ENCODE measurements at regions not wholly inside any gene's neighbourhood (a gene's known extent, or its start where the extent isn't known, plus 50 kb on each side); places are given as distances from the start of the nearest gene placed in this dataset.

DNA sequence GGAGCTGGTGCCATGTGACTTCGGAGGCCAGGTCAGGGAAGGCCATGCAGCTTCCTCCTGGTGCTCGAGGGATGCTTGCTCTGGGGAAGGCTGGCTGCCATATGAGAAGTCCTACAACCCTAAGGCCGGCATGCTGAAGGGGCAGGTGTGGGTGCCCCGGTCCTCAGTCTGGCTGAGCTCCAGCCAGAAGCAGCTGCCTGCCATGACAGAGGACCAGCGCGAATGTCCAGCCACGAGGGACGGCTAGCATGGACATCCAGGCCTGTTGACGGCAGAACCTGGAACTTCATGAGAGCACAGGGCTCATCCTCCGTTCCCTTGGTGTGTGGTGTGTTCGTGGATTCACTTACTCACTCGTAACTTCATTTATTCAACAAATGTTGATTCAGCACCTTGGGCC, 140.6 kb downstream of the IRF8 start:
- no peak for DNase-seq (ENCODE audit: low read depth, low spot score)

DNA sequence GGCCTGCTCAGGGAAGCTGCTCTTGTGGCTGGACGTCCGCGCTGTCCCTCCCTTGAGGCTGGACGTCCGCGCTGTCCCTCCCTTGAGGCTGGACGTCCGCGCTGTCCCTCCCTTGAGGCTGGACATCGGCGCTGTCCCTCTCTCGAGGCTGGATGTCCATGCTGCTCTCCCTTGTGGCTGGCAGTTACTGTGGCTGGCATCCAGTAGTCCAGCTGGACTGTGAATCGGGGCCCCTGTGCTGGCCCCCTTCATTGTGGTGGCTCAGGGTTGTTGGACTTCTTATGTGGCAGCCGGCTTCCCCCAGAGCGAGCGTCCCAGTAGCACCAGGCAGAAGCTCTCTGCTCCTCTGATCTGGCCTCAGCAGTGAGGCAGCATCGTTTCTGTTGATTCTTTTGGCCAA, 141.5 kb downstream of the IRF8 start:
- DNase-seq (ENCODE audit: low read depth, low spot score), result no peak

DNA sequence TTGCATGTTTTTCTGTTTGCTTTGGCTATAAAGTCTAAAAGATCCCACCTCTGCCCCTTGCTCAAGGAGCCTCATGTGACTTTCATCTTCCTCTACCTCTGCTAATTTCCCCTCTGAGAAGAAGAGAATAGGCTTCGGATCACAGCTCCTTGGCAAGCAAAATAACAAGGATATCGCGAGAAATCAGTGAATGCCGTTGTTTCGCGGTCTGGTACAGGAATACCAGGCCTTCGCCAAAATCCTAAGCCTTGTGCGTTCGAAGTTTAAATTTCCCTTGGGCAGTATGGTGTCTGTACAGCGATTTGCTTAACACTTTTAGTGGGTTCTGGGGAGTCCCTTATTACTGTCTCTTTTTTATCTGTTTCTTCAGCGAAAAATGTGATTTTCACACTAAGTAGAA, 142.3 kb downstream of the IRF8 start:
- DNase-seq (ENCODE audit: low read depth, low spot score), result no peak

DNA sequence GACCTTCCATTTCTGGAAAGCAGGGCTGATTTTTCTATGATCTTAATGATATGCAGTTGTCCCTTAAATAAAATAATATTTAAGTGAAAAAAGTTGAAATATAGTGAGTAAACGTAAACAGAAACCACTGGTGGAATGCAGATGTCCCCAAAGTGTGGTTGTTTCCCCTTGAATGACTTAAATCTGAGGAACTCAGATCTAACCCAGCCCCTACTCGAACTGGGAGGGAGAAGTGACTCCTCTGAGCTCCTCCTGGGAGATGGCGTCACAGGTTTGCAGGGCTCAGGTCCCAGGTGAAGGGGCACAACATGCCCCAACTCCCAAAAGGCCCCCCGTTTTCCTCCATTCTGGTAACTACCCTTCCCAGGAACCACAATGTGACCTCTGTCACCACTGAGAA, 142.8 kb downstream of the IRF8 start:
- DNase-seq (ENCODE audit: low read depth, low spot score), result no peak

DNA sequence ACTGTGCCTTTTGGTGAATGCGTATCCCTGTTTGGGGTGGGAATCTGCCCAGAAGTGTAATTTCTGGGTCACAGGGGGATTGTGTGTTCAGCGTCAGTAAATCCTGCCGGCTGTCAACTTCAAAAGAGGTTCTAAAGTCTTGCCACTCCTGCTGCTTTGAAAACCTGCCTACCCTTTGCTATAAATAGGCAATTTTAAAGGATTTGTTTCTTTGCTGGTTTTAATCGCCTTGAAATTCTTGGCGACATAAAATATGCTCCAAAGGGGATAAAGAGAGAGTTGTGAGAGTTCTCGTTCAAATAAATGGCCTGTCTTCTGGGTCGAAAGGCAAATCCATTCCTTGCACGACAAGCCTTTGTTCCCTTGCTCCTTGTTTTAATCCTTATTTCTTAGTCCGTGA, 143.4 kb downstream of the IRF8 start:
- no peak for DNase-seq (ENCODE audit: low read depth, low spot score)

DNA sequence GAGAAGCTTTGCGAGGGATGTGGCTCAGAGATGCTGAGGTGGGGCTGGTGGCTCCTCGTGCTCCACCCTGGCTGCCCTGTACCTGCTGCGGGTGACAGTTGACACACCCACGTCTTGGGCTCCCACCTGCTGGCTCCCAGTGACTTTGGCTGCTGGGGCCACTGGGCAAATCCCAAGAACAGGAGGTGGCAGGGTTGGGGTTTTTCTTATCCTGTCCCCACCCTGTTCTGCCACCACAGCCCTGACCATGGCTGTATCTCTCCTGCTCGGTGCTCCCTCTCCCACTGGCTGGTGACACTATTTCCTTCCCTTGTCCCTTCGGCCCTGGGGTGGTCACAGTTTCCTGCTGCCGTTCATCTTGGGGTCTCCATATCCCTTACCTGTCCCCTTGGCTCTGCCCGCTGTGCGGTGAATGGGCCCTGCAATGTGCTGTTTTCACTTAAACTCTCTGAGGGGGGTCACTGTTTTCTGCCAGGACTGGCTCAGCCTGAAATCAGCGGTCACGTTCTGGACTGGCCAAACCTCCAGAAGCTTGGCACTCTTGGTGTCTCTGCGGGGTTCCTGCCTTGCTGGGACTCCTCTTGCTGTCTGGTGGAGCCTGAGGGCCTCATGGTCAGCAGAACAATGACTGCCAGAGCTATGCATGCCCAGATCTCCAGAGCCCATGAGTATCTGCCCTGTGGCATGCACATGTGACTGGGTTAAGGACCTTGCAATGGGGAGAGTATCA, 144.2 kb downstream of the IRF8 start:
- no peak for DNase-seq (ENCODE audit: low read depth, low spot score)

DNA sequence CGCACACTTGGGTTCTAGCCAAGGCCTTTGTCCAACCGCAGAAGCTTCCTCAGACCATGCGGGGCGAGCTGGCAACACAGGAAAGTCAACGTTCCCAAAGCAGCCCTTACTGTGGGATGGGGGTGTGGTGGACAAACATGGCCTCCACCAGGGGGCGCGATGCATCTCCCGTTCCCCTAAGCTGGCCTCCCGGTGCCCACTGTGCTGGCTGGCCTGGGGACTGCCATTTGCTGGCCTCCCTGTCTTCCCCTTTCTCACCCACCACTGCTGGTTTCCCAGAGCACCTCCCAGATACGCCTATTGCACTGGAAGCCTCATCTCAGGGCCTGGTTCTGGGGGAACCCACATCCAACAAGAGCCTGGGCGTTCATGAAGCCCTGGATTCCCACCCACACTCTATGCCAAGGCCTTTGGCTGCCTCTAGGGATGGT, 145.3 kb downstream of the IRF8 start:
- no peak for DNase-seq (ENCODE audit: low read depth, low spot score)

DNA sequence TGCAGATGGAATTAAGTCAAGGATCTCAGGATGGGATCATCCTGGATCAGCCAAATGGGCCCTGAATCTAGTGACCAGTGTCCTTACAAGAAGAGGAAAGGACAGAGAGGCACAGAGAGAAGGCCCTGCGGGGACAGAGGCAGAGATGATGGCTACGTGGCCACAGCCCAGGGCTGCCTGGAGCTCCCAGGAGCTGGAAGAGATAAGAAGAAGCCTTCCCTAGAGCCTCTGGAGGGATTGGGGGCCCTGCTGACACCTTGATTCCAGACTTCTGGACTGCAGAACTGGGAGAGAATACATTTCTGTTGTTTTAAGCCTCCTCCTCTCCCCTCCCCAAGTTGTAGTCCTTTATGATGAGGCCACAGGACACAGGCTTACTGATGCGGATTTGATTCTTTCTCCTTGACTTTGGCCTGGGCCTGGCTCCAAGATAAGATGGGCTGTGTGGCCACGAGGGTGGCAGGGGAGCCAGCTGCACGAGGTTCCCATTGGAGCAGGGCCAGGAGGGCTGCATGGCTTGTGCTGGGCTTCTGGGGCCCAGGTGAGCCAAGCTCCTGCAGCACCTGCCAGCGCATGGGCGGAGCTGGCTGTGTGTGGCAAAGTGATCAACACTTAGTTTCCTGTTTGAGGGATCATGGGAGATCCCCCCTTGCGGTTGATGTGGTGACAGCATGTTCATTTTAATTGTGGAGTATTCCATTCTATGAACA, 146.1 kb downstream of the IRF8 start:
- no peak for DNase-seq (ENCODE audit: low read depth, low spot score)

DNA sequence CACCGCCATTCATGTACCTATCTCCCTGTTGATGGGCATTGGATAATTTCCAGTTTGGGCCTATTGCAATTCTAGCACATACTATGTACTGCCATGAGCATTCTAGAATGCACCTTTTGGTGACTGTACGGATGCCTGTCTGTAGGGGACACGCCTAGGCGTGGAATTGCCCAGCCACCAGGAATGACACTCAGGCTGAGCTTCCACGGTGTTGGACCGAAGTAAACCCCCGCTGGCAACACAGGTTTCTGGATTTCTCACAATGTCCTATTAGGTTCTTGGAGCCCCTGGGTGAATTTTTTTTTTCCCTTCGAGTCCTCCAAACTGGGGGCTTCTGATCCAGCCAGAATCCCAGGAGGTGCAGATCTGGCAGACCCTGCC, 146.6 kb downstream of the IRF8 start:
- no peak for DNase-seq (ENCODE audit: low read depth, low spot score)

DNA sequence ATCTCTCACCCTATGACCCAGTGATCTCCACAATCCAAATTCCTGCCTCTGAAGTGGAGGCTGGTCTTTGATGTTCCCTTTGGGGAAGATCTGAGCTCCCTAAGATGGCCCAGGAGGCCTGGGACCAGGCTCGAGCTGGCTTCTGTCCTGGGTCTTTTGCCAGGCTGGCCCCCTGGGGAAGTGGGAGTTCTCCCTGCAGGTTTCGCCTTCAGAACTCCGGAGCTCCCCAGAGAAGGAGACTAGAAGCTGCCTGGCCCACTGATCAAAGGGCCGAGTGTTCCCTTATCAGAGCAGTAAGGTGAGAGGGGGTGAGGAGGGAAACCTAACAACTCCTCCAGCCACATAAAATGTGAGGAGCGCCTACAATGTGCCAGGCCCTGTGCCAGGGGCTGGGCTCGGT, 147.1 kb downstream of the IRF8 start:
- DNase-seq (ENCODE audit: low read depth, low spot score), result no peak

DNA sequence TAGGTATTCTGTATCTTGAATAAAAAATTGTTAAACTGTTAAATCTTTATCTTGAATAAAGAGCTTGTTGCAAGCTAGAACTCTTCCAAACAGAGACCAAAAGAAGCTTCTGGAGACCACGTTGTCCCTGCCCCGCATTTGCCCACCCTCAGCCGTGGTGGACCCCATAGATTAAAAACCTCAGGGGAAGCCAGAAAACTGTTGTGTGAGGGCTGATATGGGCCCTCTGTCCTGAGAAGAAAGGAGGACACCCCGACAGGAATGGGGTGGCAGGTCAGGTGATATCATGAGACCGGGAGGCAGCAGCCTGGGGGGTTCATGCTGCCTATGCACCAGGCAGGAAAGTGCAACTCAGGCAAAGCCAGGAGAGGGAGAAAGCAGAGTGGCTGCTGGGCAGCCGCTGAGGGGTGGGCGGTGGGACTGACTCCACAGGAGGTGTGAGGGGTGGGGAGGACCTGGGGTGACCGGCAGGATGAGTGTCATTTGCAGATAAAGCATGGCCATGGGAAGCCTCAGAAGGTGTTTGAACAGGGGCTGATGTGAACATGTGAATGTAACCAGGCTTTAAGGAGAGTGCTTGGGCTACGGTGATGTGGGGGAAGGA, 147.8 kb downstream of the IRF8 start:
- DNase-seq (ENCODE audit: low read depth, low spot score), result no peak

DNA sequence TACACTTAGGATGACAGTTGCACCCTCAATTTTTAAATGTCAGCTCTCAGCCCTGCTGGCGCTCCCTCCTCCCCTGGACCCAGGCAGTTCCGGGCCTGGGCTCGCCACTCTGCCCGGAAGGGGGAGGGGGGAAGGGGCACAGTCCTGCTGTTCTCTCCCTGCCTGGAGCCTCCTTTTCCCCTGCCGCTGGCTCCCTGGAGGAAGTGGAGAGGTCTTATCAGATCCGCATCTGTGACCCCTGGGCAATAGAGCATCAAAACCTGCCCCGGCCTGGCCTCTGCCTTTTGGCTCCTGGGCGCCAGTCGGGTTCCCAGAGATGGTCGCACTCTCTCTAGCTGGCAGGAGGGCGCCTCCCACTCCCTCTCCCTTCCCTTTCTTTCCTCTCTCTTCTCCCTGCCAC, 149.3 kb downstream of the IRF8 start:
- DNase-seq (ENCODE audit: low read depth, low spot score), result no peak

DNA sequence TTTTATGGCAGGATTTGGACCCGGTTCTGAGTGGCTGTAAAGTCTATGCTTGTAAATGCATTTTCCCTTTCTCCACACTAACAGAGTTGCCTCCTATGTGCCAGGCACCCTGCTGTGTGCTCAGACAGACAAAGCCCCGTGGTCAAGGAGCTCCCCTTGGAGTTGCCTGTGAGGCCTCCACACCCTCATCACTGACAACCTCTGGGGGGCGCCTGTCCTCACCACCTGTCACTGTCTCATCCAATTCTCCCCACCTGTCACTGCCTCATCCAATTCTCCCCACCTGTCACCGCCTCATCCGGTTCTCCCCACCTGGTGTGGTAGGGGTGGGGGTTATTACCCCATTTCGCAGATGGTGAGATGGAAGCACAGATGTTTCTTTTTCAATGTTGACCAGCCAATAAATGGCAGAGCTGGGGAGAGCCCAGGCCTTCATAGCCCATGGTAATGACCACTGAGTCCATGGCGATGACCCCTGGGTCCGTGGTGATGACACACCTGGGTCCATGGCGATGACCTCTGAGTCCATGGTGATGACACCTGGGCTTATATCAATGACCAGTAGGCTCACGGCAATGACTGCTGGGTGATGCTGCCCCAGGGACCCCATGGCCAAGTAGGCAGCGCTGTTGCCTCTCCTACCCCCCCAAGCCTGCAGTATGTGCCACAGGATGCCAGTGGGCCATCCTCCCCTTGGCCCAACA, 150.1 kb downstream of the IRF8 start:
- DNase-seq (ENCODE audit: low read depth, low spot score), result no peak

DNA sequence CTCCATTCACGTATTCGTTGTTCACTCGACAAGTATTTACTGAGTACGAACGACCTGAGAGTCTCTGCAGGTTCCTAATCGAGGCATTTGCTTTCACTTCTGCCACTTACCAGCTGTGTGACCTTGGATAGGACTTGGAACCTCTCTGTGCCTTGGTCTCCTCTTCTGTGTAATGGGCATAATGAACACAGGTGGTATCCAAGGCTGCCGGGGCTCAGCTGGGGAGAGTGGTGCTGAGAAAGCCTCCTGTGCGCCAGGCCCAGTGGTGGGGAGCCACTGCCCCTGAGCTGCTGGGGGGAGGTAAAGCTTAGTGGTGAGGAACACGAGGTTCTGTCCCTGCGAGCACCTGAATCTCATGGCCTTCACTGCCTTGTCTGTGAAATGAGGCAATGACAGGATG, 150.7 kb downstream of the IRF8 start:
- no peak for DNase-seq (ENCODE audit: low read depth, low spot score)

DNA sequence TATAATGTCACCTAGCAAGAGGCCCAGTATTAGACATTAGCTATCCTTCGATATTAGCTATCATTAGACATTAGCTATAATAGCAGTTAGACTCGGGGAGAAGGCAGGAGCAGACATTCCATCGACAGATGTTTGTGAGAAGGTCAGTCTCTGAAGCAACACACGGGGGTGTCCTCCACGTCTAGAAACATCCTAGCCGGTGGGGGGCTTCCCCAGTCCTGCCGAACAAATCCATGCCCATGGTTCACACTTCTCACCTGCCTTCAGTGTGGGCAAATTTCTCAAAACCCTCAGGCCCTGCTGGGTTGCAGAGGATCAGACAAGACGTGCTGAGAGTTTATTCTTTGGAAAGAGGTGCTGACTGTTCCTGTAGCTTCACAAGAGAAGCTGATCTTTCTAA, 151.1 kb downstream of the IRF8 start:
- DNase-seq (ENCODE audit: low read depth, low spot score), result no peak

DNA sequence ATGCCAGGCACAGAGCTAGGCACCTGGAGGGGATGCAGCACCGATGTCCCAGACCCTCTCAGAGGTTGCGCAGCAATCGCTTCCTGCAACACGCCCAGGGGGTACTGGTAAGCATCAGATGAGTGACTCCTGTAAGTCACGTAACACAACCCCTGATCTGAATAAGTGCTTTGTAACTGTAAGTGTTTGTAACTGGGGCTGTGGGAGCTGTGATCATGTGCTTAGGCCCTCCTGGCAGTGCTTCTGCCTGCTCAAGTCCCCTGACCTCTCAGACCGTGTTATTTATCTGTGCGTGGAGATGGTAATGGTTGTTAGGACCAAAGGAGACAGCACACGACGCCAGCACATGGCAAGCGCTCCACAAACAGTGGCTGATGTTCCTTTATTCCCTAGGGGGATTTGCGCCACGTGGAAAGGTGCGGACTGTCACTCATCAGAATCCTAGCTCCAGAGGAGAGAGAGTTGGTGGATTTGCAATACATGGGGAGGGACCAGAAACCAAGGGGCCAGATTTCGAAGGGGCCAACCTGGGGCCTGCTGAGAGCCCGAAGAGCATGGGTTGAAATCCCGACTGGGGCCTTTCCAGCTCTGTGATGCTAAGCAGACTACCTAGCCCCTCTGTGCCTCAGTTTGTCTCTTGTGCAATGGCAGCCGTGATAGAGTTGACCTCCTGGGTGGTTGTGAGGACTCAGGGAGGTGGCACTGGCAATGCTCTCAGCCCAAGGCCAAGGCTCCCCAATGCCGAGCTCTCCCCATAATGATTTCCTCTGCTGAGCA, 151.8 kb downstream of the IRF8 start:
- no peak for DNase-seq (ENCODE audit: low read depth, low spot score)

DNA sequence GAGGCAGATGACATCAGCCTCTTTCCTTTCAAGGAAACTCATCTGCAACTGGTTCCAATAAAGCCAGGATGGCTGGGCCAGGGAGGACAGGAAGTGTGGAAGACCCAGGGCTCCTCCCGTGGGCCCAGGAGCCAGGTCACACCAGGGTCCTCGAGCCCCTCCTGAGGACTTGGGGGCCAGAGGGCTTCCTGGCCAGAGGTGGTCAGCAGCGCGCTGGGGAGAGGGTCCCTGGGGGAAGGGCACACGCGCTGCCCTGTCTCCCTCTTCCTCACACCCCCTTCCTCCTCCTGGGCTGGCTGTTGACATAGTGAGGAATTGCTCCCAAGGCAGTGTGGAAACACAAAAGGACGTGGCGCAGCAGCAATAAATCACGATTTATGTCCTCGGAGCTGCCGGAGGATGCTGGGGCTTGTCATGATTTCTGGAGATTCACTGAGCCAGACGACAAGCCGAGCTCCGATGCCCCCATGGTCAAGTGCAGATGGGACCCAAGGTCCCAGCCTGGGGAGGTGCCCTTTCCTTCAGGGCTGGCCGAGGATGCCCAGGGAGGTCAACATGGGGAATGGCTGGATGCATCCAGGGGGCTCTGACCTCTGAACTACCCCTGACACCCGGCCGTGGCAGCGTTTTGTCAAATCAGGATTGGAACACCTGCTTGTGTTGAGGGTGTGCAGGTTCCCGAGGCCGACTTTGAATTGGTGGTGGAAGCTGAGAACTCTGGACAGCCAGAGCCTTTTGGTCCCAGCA, 152.6 kb downstream of the IRF8 start:
- DNase-seq (ENCODE audit: low read depth, low spot score), result no peak

DNA sequence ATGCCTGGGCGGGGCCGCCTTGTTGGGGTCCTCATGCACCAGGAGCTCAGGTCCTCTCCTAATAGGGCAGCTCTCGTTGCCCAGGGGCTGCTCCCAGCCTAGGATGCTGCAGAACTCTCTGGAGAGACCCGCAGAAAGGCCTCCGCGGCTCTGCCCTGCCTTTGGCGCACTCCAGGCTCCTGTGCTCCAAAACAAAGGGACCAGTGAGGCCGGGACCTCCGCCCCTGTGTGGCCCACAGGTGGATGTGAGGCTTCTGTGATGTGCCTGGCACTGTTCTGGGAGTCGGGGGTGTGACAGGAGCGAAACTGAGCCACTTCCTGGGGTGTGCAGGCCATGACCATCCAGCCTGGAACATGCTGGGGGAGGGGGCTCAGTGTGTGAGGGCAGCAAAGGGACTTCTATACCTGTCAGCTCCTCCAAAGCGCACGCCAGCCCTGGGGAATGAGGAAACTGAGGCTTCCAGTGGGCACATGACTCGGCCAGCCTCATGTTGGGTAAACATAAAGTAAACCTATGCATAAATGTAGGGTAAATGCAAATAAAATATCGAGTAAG, 153.2 kb downstream of the IRF8 start:
- DNase-seq (ENCODE audit: low read depth, low spot score), result no peak

DNA sequence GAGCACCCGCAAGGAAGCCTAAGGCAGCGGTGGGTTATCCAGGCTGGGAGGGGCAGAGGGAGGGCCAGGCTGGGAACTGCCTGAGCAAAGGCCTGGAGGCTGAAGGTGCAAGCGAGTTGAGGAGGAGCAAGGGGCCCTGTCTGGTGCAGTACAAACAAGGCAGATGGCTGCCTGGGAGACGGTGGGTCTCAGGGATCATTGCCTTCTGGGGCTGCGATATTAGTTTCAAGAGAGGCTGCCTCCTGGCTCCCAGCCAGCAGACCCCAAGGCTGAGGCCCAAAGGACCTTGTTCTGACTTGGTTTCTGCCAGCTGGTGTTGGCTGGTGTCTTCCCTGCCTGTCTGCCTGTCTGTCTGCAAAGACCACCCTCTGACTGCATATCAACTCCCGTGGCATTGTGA, 154.0 kb downstream of the IRF8 start:
- no peak for DNase-seq (ENCODE audit: low read depth, low spot score)

DNA sequence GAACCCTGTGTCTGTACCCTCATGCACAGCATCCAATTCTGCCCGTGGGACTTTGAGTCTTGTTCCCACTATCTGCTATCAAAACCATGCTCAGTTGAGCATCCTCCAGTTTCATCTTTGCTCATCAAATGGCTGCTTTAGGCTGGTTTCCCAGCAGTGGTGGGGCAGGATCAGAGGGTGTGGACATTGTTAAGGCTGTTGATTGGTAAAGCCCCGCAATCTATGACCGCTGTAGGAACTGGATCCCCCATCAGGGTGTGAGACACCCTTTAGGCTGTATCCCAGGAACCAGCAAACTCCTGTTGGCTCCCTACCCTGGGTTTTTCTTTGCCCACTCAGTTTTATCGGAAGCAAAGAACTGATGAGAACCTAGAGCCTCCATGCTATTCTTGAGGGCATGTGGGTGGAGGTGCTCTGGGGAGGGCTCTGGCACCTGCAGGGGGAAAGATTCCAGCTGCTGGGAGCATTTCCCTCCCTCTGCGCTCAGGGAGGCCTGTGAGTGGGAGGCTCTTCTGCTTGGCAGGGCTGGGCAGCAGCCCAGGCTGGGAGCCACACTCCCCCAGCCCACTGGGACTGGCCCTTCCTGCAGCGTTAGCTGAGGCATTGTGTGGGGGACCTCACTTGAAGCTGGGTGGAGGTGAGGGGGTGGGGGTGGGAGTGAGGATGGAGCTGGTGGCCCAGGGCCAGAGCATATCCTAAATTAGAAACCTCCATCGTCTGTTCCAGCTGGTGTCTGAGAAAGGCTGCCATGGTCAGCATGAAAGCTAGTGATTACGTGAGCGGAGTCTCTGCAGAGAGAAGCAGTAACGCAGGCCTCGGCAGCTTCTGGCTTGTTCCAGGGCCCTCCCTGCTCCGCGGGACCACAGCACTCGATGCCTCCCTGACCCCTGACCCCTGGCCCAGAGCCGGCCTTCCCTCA, 160.6 kb downstream of the IRF8 start:
- DNase-seq (ENCODE audit: low read depth, low spot score), result no peak
